ENCODE measurements at regions not wholly inside any gene's neighbourhood (a gene's known extent, or its start where the extent isn't known, plus 50 kb on each side); places are given as distances from the start of the nearest gene placed in this dataset.

- Histone ChIP-seq H3K9me3 (ENCODE audit: control insufficient read depth, insufficient read depth, low read depth, low read length) (no peaks in the 10 kb centered on the region), H3K36me3 (ENCODE audit: control insufficient read depth in 2 of 2, insufficient read depth in 1 of 2, low read length in 2 of 2) (no peaks in the 10 kb centered on the region), H3K27ac (ENCODE audit: extremely low read depth, low read depth, low read length) (no peak overlapping the region), H3K4me1 (ENCODE audit: control insufficient read depth, insufficient read depth, low read length) (no peaks in the 10 kb centered on the region), H3K4me3 (ENCODE audit: low read depth, low read length) (no peak overlapping the region)
- ChIA-PET POLR2A (no interaction called here), CTCF (interaction anchor here (0.6 to 1.0 kb wide), 4 partner anchors 12 to 153 kb away, joined by 3 to 4 read pairs (median 3); no protein-coding TSS in a partner anchor)
- no peak for TF ChIP-seq ZNF621 (tag by site-specific recombination; IDR thresholded peaks at IDR 0.05)
- TF ChIP-seq, protein P1, sequence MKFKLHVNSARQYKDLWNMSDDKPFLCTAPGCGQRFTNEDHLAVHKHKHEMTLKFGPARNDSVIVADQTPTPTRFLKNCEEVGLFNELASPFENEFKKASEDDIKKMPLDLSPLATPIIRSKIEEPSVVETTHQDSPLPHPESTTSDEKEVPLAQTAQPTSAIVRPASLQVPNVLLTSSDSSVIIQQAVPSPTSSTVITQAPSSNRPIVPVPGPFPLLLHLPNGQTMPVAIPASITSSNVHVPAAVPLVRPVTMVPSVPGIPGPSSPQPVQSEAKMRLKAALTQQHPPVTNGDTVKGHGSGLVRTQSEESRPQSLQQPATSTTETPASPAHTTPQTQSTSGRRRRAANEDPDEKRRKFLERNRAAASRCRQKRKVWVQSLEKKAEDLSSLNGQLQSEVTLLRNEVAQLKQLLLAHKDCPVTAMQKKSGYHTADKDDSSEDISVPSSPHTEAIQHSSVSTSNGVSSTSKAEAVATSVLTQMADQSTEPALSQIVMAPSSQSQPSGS (tag by site-specific recombination; IDR thresholded peaks at IDR 0.05; ENCODE audit: low read depth): no peak
- TF ChIP-seq ZNF654 (tag by site-specific recombination; IDR thresholded peaks at IDR 0.05; ENCODE audit: low read depth): no peak
Measured at GRCh38 chr20:12570371-12570770, 438.4 kb upstream of the SPTLC3 start.

GRCh38 chr20:12573442-12573841, 435.3 kb upstream of the SPTLC3 start:
- TF ChIP-seq SCRT1 (tag by site-specific recombination; IDR thresholded peaks at IDR 0.05; ENCODE audit: borderline replicate concordance) (no peak), KLF1 (tag by site-specific recombination; IDR thresholded peaks at IDR 0.05) (no peak), MEIS1 (CRISPR knock-in tag; IDR thresholded peaks at IDR 0.05; ENCODE audit: borderline replicate concordance) (no peak), ZNF830 (tag by site-specific recombination; IDR thresholded peaks at IDR 0.05; ENCODE audit: low read depth) (no peak), ZNF16 (tag by site-specific recombination; IDR thresholded peaks at IDR 0.05; ENCODE audit: low read depth) (no peak), ZNF654 (tag by site-specific recombination; IDR thresholded peaks at IDR 0.05; ENCODE audit: low read depth) (no peak), ZNF2 (tag by site-specific recombination; IDR thresholded peaks at IDR 0.05) (no peak), ZNF571 (tag by site-specific recombination; IDR thresholded peaks at IDR 0.05) (no peak), ZNF324 (tag by site-specific recombination; IDR thresholded peaks at IDR 0.05) (no peak), ZNF202 (tag by site-specific recombination; IDR thresholded peaks at IDR 0.05; ENCODE audit: borderline replicate concordance) (no peak), IKZF3 (tag by site-specific recombination; IDR thresholded peaks at IDR 0.05) (no peak)
- TF ChIP-seq, protein P2, sequence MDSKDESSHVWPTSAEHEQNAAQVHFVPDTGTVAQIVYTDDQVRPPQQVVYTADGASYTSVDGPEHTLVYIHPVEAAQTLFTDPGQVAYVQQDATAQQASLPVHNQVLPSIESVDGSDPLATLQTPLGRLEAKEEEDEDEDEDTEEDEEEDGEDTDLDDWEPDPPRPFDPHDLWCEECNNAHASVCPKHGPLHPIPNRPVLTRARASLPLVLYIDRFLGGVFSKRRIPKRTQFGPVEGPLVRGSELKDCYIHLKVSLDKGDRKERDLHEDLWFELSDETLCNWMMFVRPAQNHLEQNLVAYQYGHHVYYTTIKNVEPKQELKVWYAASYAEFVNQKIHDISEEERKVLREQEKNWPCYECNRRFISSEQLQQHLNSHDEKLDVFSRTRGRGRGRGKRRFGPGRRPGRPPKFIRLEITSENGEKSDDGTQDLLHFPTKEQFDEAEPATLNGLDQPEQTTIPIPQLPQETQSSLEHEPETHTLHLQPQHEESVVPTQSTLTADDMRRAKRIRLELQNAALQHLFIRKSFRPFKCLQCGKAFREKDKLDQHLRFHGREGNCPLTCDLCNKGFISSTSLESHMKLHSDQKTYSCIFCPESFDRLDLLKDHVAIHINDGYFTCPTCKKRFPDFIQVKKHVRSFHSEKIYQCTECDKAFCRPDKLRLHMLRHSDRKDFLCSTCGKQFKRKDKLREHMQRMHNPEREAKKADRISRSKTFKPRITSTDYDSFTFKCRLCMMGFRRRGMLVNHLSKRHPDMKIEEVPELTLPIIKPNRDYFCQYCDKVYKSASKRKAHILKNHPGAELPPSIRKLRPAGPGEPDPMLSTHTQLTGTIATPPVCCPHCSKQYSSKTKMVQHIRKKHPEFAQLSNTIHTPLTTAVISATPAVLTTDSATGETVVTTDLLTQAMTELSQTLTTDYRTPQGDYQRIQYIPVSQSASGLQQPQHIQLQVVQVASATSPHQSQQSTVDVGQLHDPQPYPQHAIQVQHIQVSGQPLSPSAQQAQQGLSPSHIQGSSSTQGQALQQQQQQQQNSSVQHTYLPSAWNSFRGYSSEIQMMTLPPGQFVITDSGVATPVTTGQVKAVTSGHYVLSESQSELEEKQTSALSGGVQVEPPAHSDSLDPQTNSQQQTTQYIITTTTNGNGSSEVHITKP (tag by site-specific recombination; IDR thresholded peaks at IDR 0.05): no peak
- TF ChIP-seq, protein P3, sequence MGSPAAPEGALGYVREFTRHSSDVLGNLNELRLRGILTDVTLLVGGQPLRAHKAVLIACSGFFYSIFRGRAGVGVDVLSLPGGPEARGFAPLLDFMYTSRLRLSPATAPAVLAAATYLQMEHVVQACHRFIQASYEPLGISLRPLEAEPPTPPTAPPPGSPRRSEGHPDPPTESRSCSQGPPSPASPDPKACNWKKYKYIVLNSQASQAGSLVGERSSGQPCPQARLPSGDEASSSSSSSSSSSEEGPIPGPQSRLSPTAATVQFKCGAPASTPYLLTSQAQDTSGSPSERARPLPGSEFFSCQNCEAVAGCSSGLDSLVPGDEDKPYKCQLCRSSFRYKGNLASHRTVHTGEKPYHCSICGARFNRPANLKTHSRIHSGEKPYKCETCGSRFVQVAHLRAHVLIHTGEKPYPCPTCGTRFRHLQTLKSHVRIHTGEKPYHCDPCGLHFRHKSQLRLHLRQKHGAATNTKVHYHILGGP (tag by site-specific recombination; IDR thresholded peaks at IDR 0.05): no peak
- CTCF ChIA-PET: no interaction called here
- Histone ChIP-seq H3K4me3 (ENCODE audit: low read depth, low read length) (no peak overlapping the region), H3K36me3 (ENCODE audit: control insufficient read depth in 2 of 2, insufficient read depth in 1 of 2, low read length in 2 of 2) (no peaks in the 10 kb centered on the region), H3K9me3 (ENCODE audit: control insufficient read depth, insufficient read depth, low read depth, low read length) (no peaks in the 10 kb centered on the region), H3K27ac (ENCODE audit: extremely low read depth, low read depth, low read length) (no peak overlapping the region), H3K4me1 (ENCODE audit: control insufficient read depth, insufficient read depth, low read length) (no peaks in the 10 kb centered on the region)
- POLR2A ChIA-PET: interaction anchor here (1.4 kb wide), 1 partner anchor 21 kb away, joined by 3 read pairs; no protein-coding TSS in a partner anchor
